Astrocyte (in vitro differentiated cells and primary cell): ENCODE measurements at regions not wholly inside any gene's neighbourhood (a gene's known extent, or its start where the extent isn't known, plus 50 kb on each side); places are given as distances from the start of the nearest gene placed in this dataset.

Source experiments
- DNase-seq: peaks from one replicate; pipeline ENCODE4 v3.0.0-alpha.2; 2010; ENCODE audit warnings: low read depth
- FAIRE-seq: peaks from 2 replicates; lab custom pipeline; 2011; peaks lifted over from hg19 to GRCh38; lab: Jason Lieb, UNC
- H2AFZ ChIP-seq: 2 replicates; pipeline ENCODE4 v1.6.0; 2012; ENCODE audit warnings: low read depth, low read length, inconsistent platforms
- H3K27ac ChIP-seq: 2 replicates; pipeline ENCODE4 v1.5.1; 2011; ENCODE audit warnings: low read depth, low read length, inconsistent platforms
- H3K27me3 ChIP-seq: 2 replicates; pipeline ENCODE4 v1.6.0; 2011; ENCODE audit warnings: low read length, inconsistent platforms; ENCODE audit not compliant: insufficient read depth
- H3K36me3 ChIP-seq: 2 replicates; pipeline ENCODE4 v1.5.1; 2011; ENCODE audit warnings: low read length, inconsistent platforms; ENCODE audit not compliant: insufficient read depth
- H3K4me1 ChIP-seq: 2 replicates; pipeline ENCODE4 v1.5.1; 2011; ENCODE audit warnings: low read length, inconsistent platforms; ENCODE audit not compliant: insufficient read depth
- H3K4me2 ChIP-seq: 2 replicates; pipeline ENCODE4 v1.6.0; 2012; ENCODE audit warnings: low read length, inconsistent platforms
- H3K4me3 ChIP-seq: 2 replicates; pipeline ENCODE4 v1.5.1; 2011; ENCODE audit warnings: low read depth, mild to moderate bottlenecking, low read length, inconsistent platforms; ENCODE audit not compliant: insufficient read depth
- H3K79me2 ChIP-seq: 2 replicates; pipeline ENCODE4 v1.6.0; 2012; ENCODE audit warnings: mild to moderate bottlenecking, low read length, inconsistent platforms; ENCODE audit not compliant: insufficient read depth
- H3K9ac ChIP-seq: 2 replicates; pipeline ENCODE4 v1.6.0; 2012; ENCODE audit warnings: mild to moderate bottlenecking, low read length, inconsistent platforms
- H3K9me3 ChIP-seq: 2 replicates; pipeline ENCODE4 v1.5.1; 2012; ENCODE audit warnings: low read depth, mild to moderate bottlenecking, low read length, inconsistent platforms; ENCODE audit not compliant: insufficient read depth
- H4K20me1 ChIP-seq: 2 replicates; pipeline ENCODE4 v1.6.0; 2012; ENCODE audit warnings: low read length, inconsistent platforms; ENCODE audit not compliant: insufficient read depth
- H3K27ac Mint-ChIP-seq: one replicate; pipeline ENCODE4 v1.8.0; 2021; ENCODE audit warnings: mild to moderate bottlenecking, mixed read lengths; ENCODE audit not compliant: unreplicated experiment
- H3K27me3 Mint-ChIP-seq: one replicate; pipeline ENCODE4 v1.8.0; 2021; ENCODE audit warnings: low read depth, mixed read lengths; ENCODE audit not compliant: unreplicated experiment
- H3K36me3 Mint-ChIP-seq: one replicate; pipeline ENCODE4 v1.8.0; 2021; ENCODE audit warnings: low read depth, mixed read lengths; ENCODE audit not compliant: unreplicated experiment
- H3K4me1 Mint-ChIP-seq: one replicate; pipeline ENCODE4 v1.8.0; 2021; ENCODE audit warnings: low read depth, mixed read lengths; ENCODE audit not compliant: unreplicated experiment
- H3K4me3 Mint-ChIP-seq: one replicate; pipeline ENCODE4 v1.8.0; 2021; ENCODE audit warnings: mild to moderate bottlenecking, moderate library complexity, mixed read lengths; ENCODE audit not compliant: unreplicated experiment
- H3K9me3 Mint-ChIP-seq: one replicate; pipeline ENCODE4 v1.8.0; 2021; ENCODE audit warnings: mild to moderate bottlenecking, mixed read lengths; ENCODE audit not compliant: unreplicated experiment
- CTCF ChIP-seq: IDR thresholded peaks from 2 replicates; pipeline ENCODE4 v1.5.1; 2011; ENCODE audit warnings: low read depth, mild to moderate bottlenecking, inconsistent platforms, low read length, moderate library complexity; ENCODE audit not compliant: insufficient read depth
- EZH2 ChIP-seq: IDR thresholded peaks from 2 replicates; pipeline ENCODE4 v1.6.1; 2012; ENCODE audit warnings: mild to moderate bottlenecking, low read length, inconsistent platforms; ENCODE audit not compliant: insufficient read depth

- Mint-ChIP-seq H3K9me3 (no peaks in the 10 kb centered on the region), H3K4me3 (no peak overlapping the region), H3K4me1 (no peaks in the 10 kb centered on the region), H3K36me3 (no peaks in the 10 kb centered on the region), H3K27me3 (no peaks in the 10 kb centered on the region), H3K27ac (no peak overlapping the region)
- no peak overlapping the region for H2AFZ ChIP-seq
- no peak overlapping the region for H3K27ac ChIP-seq
- no peaks in the 10 kb centered on the region for H3K9me3 ChIP-seq
- FAIRE-seq = no peak
- no peak for DNase-seq
- H3K79me2 ChIP-seq = no peaks in the 10 kb centered on the region
- H3K4me3 ChIP-seq = no peak overlapping the region
- no peak overlapping the region for H3K4me2 ChIP-seq
- H3K36me3 ChIP-seq = no peaks in the 10 kb centered on the region
- no peak for TF ChIP-seq EZH2
- TF ChIP-seq CTCF = no peak
- no peaks in the 10 kb centered on the region for H3K27me3 ChIP-seq
- H4K20me1 ChIP-seq = no peaks in the 10 kb centered on the region
- no peaks in the 10 kb centered on the region for H3K4me1 ChIP-seq
- H3K9ac ChIP-seq = no peak overlapping the region
These were observed 673.0 kb downstream of the ELAVL2 start for GRCh38 chr9:23153058-23153457.

GRCh38 chr9:23160491-23160890, 665.5 kb downstream of the ELAVL2 start:
- Mint-ChIP-seq H3K36me3 (no peaks in the 10 kb centered on the region), H3K27me3 (no peaks in the 10 kb centered on the region), H3K27ac (no peak overlapping the region), H3K4me1 (no peaks in the 10 kb centered on the region), H3K4me3 (no peak overlapping the region), H3K9me3 (no peaks in the 10 kb centered on the region)
- H3K79me2 ChIP-seq = no peaks in the 10 kb centered on the region
- no peak for FAIRE-seq
- TF ChIP-seq EZH2 (no peak), CTCF (no peak)
- no peak overlapping the region for H3K27ac ChIP-seq
- no peak overlapping the region for H2AFZ ChIP-seq
- no peak overlapping the region for H3K4me3 ChIP-seq
- H3K36me3 ChIP-seq = no peaks in the 10 kb centered on the region
- H3K9me3 ChIP-seq = peaks cover 3% of the 10 kb centered on the region
- no peaks in the 10 kb centered on the region for H3K4me1 ChIP-seq
- DNase-seq = no peak
- no peaks in the 10 kb centered on the region for H3K27me3 ChIP-seq
- no peak overlapping the region for H3K9ac ChIP-seq
- no peaks in the 10 kb centered on the region for H4K20me1 ChIP-seq
- H3K4me2 ChIP-seq = no peak overlapping the region

- H3K4me1 ChIP-seq = no peaks in the 10 kb centered on the region
- H3K36me3 ChIP-seq = no peaks in the 10 kb centered on the region
- TF ChIP-seq EZH2 (no peak), CTCF (no peak)
- H3K27me3 ChIP-seq = no peaks in the 10 kb centered on the region
- no peaks in the 10 kb centered on the region for H3K79me2 ChIP-seq
- H3K4me3 Mint-ChIP-seq = no peak overlapping the region
- H3K27ac ChIP-seq = no peak overlapping the region
- no peaks in the 10 kb centered on the region for H3K4me1 Mint-ChIP-seq
- H3K9ac ChIP-seq = no peak overlapping the region
- peaks cover 3% of the 10 kb centered on the region for H3K9me3 ChIP-seq
- no peak overlapping the region for H3K4me2 ChIP-seq
- H3K4me3 ChIP-seq = no peak overlapping the region
- FAIRE-seq = no peak
- no peak overlapping the region for H3K27ac Mint-ChIP-seq
- no peaks in the 10 kb centered on the region for H4K20me1 ChIP-seq
- no peak overlapping the region for H2AFZ ChIP-seq
- H3K9me3 Mint-ChIP-seq = no peaks in the 10 kb centered on the region
- H3K36me3 Mint-ChIP-seq = no peaks in the 10 kb centered on the region
- no peak for DNase-seq
- no peaks in the 10 kb centered on the region for H3K27me3 Mint-ChIP-seq
These were observed 665.0 kb downstream of the ELAVL2 start for GRCh38 chr9:23160952-23161469.
